DMS79 treated with DMSO at 0.1 percent for 48 hours (cell line): ENCODE measurements at regions not wholly inside any gene's neighbourhood (a gene's known extent, or its start where the extent isn't known, plus 50 kb on each side); places are given as distances from the start of the nearest gene placed in this dataset.
"Not testable (repeated sequence)": the region's sequence is repeated elsewhere in the genome, so short reads cannot be mapped to it uniquely, and the experiment has no call there.

Source experiments
- DNase-seq: peaks from one replicate; lab custom pipeline; 2025; lab: John Stamatoyannopoulos, UW

DNA sequence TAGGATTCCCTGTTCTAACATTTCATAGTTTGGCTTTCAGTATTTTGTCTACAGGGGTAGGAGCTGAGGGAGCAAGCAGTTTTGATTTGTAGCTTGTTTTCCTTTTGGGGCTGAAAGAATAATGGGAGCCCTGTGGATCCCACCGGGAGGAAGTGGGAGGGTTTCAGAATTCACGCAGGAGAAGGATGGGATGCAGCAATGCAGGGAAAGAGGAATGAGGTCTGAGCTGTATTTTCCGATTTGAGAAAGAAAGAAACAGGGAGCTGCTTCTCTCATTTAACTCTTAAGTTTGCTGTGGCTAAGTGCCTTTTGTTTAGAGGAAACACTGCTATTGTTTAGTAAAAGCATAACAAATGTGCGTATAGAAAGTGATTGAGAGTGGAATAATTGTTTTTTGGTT, 141.0 kb downstream of the ADCYAP1 start:
- DNase-seq = no peak

DNA sequence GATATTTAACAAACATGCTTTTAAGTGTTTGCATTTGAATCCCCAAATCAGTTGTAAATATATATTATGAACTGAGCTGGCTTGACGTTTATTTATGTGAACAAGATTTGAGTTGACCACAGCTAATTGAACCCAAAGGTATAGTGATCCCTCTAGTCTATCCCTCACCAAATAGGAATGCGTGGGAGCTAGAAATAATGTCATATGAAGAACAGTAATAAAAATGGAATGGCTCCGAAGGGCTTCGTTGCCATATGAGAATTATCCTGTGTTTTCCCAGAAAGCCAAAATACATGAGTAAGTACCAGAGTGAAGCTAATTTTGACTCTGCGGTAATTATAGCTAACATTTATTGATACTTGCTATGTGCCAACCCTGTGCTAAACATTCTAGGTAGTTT, 142.7 kb downstream of the ADCYAP1 start:
- DNase-seq = no peak

DNA sequence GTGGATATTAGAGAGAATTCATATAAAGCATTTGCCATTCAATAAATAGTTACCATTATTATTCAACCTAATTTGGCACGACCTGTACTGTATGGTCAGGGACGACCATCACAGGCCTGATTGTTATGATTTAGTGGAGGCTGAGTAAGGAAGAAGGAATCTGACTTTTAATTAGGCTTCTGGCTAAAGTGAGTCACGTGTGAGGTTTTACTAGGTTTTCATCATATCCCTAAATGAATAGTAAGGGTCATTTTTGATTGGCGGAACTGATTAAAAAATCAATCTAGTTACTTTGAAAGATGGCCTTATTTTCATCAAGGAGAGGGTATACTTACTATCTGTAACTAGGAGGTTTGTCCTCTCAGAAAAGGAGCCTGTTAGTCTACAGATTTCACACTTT, 143.4 kb downstream of the ADCYAP1 start:
- no peak for DNase-seq

DNA sequence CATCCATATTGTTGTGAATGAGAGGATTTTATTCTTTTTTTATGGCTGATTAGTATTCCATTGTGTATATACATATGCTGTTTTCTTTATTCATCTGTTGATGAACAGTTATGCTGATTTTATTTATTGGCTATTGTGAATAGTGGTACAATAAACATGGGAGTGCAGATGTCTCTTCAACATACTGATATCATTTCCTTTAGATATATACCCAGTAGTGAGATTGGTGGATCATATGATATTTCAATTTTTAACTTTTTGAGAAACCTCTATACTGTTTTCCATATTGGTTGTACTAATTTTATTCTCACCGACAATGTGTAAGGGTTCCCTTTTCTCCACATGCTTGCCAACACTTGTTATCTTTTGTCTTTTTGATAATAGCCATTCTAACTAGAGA, 144.5 kb downstream of the ADCYAP1 start:
- DNase-seq = no peak

DNA sequence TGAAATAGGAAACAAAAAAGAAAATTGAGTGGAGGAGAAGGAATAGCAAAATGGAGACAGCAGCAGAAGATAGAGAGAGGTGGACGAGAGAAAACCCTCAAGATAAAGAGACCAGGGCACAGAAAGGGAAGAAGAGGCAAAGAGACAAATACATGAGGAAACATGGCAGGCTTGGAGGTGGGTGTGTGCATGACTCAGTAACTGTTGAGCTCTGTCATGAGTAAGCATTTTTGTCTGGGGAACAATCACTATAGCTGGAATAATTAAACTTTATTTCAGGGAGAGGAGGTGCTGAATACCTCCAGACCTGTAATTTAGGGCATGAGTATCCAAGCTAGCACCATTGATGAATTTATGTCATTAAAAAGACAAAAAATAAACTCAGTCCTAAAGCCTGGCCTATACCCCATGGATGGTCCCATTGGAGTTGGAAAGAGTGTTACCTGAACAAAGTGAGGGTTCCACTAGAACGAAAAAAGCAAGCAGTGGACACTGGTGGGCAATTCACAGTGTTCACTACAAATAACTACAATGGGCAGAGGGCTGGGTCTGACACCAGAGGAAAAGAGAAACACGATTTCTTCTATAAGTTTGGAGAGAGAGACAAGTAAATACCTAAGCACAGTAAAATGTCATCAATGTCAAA, 145.5 kb downstream of the ADCYAP1 start:
- DNase-seq = no peak

DNA sequence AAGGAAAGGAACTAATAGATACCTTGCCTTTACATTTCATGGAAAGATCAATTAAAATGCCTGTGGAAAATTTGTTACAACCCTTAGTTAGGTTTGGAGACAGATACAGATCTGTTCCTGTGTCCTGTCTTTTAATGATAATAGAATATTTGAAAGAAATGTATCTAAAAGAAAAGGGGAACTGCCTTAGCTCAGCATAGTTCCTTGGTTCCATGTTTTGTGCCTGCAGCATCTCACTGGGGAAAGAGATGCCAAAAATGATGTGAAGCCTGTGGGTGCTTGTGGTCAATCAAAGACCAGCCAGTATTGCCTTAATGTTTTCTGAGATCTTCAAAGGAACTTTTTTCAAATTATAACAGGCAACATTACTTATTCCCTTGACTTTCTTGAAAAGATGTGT, 147.6 kb downstream of the ADCYAP1 start:
- DNase-seq = no peak

DNA sequence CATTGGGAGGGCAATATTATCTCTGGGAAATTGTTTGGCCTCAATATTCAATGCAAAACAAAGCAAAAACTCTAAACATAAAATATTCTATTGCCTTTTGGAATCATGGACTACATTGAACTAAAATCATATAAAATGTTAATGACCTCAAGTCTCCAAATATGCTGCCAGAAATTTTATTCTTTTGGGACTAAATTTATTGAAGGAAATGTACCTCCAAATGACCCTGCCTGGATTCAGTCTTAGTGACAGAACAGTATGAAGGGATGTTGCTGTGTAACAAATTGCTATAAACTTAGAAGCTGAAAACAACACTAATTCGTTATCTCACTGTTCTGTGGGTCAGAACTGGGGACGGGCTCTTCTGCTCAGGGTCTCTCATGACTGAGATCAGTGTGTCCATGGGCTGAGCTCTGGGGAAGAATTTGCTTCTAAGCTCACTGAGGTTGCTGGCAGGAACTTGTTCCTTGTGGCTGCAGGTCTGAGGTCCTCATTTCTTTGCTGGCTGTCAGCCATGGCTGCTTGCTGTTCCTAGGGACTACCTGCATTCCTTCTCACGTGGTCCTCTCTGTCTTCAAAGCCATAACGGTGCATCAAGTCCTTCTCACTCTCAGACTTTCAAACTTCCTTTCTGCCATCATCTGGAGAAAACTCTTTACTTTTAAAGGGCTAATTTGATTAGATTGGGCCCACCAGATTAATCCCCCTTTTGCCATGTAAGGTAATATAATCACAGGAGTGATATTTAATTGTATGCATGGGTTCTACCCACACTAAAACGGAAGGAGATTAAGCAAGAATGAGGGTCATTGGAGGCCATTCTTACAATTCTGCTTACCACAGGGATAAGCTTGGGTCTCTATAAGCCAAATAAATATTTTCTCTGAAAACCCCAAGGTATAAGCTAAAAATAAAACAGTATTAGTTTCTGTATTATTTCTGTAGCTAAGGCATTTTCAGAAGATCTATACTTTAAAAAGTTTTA, 149.0 kb downstream of the ADCYAP1 start:
- no peak for DNase-seq

DNA sequence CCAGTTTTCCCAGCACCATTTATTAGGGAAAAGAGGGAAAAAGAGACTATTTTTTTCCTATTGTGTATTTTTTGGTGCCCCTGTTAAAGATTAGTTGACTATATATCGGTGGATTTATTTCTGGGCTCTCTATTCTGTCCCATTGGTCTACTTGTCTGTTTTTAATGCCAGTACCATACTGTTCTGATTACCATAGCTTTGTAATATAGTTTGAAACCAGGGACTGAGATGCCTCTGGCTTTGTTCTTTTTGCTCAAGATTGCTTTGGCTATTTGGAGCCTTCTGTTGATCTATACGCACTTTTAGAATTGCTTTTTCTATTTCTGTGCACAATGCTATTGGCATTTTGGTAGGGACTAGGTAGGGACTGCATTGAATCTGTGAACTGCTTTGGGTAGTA, 151.7 kb downstream of the ADCYAP1 start:
- no peak for DNase-seq

DNA sequence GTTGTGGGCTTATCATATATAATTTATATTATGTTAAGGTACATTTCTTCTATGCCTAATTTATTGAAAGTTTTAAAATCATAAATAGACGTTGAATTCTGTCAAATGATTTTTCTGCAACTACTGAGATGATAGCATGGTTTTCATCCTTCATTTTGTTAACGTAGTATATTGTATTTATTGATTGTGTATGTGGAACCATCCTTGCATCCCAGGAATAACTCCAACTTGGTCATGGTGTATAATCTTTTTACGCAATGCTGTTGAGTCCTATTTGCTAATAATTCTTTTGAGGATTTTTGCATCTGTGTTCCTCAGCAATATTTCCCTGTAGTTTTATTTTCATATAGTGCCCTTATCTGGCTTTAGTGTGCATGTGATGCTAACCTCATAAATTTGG, 152.7 kb downstream of the ADCYAP1 start:
- DNase-seq = no peak

DNA sequence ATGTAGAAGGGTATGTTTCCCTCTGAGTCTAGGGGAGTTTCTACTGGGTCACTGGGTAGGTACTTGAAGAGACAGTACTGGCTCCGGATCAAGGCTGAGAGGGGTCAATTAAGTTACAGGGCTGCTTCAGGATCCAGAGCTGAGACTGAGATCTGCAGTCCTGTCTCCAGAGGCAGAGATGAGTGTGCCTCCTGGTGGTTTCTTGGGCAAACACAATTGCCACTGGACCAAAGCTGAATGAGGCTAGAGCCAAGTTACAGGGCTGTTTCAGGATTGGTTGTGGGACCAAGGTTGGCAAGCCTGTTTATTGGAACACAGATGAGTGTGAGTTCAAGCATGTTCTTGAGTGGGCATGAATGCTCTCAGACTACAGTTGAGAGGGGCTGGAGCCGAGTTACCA, 157.9 kb downstream of the ADCYAP1 start:
- no peak for DNase-seq

DNA sequence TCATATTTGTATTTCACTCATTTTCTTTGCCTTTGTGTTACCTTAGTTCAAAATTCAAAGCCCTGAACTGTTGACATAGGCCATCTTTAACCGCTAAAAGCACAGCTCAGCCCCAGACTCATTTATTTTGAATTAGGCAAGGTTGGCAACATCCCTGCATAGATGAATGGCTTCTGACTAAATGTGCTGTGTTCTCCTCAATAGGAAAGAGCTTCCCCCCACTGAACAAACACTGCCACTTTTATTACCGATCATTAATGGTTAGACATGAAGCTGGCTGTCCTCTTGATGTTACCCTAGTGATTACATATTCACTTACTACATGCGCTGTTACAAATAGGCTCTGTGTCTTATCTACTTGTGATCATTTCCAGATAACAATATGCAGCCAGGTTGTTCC, 170.7 kb downstream of the ADCYAP1 start:
- DNase-seq = peak; percentile 65

DNA sequence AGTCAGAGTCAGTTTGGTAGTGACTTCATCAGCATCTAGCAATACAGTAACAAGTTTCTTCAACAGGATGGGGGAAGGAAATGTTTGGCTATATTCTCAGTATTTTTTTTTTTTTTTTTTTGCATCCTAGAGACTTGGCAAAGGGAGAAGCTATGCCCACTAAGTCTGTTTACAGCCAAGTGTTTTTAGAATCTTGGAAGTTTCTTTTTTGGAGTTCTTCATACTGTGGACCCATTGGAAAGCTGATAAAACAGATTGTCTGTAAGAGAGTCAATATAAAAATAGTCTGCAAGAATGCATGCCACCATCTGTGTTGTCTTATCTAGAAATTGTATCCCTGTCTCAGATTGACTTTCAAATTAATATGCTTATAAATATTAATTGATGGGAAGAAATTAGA, 171.2 kb downstream of the ADCYAP1 start:
- no peak for DNase-seq

DNA sequence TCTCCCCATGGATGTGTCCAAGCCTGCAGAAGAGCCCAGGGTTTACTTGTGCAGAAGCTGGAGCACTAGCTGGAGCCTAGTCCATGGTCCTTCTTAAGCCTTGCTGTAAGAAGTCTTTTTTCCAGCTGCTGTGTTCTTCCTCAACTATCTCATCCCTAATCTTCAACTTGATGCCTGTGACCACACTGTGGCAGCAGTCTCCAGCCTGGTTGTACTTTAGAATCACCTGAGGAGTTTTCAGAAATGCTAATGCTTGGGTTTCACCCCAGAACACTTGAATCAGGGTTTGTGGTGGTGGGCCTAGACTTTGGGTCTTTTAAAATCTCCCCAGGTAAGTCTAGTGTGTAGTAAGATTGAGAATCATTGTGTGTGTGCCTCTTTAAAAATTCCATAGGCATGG, 173.6 kb downstream of the ADCYAP1 start:
- DNase-seq = no peak

DNA sequence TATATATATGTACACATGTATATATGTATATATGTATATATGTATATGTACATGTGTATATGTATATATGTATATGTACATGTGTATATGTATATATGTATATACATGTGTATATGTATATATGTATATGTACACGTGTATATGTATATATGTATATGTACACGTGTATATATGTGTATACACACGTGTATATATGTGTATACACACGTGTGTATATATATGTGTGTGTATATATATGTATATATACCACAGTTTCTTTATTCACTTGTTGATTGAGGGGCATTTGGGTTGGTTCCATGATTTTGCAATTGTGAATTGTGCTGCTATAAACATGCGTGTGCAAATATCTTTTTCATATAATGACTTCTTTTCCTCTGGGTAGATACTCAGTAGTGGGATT, 179.0 kb downstream of the ADCYAP1 start:
- not testable (repeated sequence) for DNase-seq

DNA sequence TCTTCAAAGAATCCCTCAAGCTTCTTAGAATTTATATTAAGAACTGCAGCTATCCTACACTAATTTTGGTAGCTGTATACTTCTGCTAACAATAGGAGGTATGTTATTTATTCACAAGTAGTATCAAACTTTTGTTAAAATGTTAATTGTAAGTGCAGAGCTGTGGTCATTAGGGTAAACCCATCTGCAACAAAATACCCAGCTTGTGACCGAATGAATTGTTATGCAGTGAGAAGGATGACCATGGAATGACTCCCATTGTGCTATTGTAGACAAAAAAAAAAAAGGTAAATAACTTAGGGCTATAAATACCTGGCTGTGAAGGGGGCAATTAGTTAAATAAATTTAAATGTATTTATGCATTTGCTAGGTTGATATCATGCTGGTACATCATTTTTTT, 186.1 kb downstream of the ADCYAP1 start:
- DNase-seq = no peak

DNA sequence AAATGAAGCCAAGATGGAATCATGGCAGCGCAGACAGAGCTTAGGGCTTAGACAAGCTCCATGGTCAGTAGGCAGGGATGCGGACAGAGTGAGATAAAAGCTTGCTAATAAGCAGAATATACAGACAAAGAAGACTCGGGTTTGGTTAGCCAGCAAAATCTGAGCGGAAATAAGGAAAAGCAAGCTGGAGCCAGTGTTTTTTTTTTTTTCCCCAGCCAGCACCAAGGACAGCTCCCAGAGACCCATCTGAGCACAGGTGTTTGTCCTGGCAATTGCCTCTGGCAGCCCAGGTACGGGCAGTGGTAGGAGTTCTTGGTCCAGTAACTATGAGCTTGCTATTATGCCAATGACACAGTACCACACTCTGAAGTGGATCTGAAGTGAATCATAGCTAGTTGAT, 187.6 kb downstream of the ADCYAP1 start:
- no peak for DNase-seq

DNA sequence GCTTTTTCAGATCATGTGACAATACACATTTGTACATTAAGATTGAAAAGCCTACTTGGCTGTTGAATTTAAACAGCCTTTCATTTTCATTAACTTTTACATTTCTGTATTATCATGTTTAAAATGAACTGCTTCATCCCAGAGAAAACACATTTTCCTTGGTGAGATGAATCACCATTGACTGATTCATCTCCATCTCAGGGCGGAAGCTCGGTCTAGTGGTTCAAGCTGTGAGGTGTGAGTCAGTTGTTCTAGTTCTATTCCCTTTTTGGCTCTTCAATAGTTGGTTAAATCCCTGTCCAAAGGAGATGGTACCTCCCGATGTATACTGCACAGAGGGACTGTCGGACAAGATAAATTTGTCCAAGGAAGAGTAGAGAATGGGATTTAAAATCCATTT, 189.7 kb downstream of the ADCYAP1 start:
- DNase-seq = no peak

DNA sequence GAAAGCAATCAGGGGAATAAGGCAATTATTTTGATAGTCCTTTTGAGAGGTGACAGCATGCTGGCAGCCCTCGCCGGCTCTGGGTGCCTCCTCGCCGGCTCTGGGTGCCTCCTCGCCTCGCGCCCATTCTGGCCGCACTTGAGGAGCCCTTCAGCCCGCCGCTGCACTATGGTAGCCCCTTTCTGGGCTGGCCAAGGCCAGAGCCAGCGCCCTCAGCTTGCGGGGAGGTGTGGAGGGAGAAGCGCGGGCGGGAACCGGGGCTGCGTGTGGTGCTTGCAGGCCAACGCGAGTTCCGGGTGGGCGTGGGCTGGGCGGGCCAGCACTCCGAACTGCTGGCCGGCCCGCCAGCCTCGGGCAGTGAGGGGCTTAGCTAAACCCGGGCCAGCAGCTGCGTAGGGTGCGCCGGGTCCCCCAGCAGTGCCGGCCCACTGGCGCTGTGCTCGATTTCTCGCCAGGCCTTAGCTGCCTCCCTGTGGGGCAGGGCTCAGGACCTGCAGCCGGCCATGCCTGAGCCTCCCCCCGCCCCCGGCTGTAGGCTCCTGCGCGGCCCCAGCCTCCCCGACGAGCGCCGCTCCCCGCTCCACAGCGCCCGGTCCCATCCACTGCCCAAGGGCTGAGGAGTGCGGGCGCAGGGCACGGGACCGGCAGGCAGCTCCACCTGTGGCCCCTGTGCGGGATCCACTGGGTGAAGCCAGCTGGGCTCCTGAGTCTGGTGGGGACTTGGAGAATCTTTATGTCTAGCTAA, 193.5 kb downstream of the ADCYAP1 start:
- DNase-seq = not testable (repeated sequence)

DNA sequence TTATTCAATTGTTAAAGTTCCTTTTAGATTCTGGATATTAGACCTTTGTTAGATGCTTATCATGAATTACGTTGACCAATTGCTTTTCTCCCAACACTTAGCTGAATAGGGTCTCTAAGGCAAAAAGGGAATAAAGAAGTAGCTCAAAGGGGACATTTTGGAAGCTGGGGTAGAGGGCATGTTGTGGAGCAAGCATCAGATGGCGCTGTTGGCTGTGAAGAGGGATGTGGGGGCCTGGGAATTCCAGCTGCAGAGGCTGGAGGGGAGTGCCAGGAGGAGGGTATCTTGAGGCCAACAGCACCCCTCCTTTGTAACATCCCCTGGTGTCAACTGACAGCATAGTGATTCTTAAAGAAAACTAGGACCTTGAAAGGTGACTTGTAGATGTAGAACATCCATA, 198.2 kb downstream of the ADCYAP1 start:
- DNase-seq = no peak

DNA sequence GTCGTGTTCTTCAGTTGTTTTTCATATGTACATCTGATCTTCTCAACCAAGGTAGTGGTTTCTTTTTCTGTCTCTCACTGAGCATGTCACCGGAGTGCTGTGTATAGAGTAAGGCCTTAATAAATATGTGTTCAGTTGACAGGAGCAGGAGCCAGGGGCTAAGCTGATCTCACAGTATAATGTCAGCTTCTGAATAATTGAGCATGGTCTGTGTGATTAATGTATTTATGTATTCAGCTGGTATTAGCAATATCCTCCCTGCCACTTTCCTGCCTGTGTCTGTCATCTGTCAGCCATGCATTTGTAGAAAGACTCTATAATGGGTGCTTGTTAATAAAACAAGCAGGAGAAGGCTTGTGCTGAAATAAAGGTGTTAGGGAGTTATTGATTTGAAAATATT, 198.9 kb downstream of the ADCYAP1 start:
- no peak for DNase-seq

DNA sequence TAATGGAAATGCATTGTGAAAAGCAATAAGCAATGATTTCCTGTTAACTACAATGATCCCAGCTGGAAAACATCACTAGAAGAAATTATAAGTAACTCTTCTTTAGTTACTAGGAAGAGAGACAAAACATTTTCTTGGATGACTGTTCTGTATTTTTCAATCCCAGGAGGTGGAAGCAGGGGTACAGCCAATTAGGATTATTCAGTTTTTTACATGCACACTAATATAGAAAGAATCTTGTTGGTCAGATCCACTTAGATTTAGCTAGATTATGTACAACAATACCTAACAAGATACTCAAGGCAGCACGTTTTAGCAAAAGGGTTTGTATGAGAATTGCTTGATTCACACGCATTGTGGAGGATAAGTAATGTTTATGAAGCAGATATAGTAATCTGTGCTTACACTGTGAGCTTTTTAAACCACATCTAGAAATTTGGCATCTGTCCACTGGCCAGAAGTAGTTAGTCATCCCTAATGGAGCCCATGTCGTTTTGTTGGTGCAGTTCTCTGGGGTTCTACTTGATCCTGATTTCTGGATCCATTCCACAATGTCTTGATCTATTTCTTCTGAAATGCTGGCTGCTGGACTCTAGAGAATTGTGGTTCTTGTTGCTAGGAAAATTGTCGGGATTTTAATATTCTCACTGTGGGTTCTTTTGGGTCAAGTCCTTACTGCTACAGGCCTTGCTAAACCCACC, 199.7 kb downstream of the ADCYAP1 start:
- no peak for DNase-seq

DNA sequence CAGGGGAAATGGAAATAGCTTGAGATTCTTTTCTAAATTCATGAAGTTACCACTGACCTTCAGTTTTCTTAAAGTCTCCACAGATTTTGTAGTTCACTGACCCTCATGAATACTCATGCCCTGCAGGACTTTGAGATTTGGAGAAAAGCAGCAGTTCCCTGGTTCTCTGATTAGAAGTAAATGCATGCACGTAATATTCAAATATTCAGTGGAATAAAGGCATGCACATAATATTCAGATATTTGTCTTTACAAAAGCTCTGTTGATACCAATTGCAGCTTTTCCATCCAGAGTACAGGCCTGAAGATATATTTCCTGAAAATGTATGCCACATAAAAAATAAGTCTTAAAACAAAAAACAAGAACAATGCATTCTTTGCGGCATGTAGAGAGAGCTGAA, 219.8 kb downstream of the ADCYAP1 start:
- no peak for DNase-seq
